Sigmoid colon (tissue), 6 donors: ENCODE measurements at regions not wholly inside any gene's neighbourhood (a gene's known extent, or its start where the extent isn't known, plus 50 kb on each side); places are given as distances from the start of the nearest gene placed in this dataset.

Experiments used
- DNase-seq: peaks from one replicate; pipeline ENCODE4 v3.0.0-alpha.2; 2019
- H3K27ac ChIP-seq, 4 donors: fragments of 200-600 bp; sonication (generic); one replicate each; pipeline ENCODE4 v1.5.1; 2016 to 2019; ENCODE audit warnings: mild to moderate bottlenecking in 1 of 4
- H3K27me3 ChIP-seq, 3 donors: fragments of 200-600 bp; sonication (generic); one replicate each; pipeline ENCODE4 v1.5.1; 2019; ENCODE audit warnings: mild to moderate bottlenecking in 1 of 3
- H3K36me3 ChIP-seq, 4 donors: fragments of 200-600 bp; sonication (generic); one replicate each; pipeline ENCODE4 v1.5.1; 2016 to 2019
- H3K4me1 ChIP-seq, 4 donors: fragments of 200-600 bp; sonication (generic); one replicate each; pipeline ENCODE4 v1.5.1; 2017 to 2019
- H3K4me3 ChIP-seq, 4 donors: fragments of 200-600 bp; sonication (generic); one replicate each; pipeline ENCODE4 v1.5.1; 2017 to 2019; ENCODE audit warnings: mild to moderate bottlenecking in 2 of 4, moderate library complexity in 1 of 4
- H3K9me3 ChIP-seq, 4 donors: fragments of 200-600 bp in 3 of 4; sonication (generic) in 3 of 4; one replicate each; pipeline versions ENCODE4 v1.5.1 to v1.6.1; 2013 to 2019
- CTCF ChIP-seq, 4 experiments: fragments of 450-650 bp in 3 of 4; fragments of 200-600 bp in 1 of 4; IDR thresholded peaks; one replicate each; pipeline ENCODE4 v1.5.1; 2016 to 2019; ENCODE audit warnings: antibody characterized with exemption in 4 of 4, mild to moderate bottlenecking in 3 of 4, moderate library complexity in 2 of 4
- EP300 ChIP-seq, 4 donors: sonication (generic); formaldehyde crosslinking; IDR thresholded peaks; one replicate each; pipeline ENCODE4 v1.6.1; 2017; ENCODE audit warnings: antibody characterized with exemption in 4 of 4
- POLR2A ChIP-seq, 2 donors: fragments of 450-650 bp; IDR thresholded peaks; one replicate each; pipeline ENCODE4 v1.6.1; 2016; ENCODE audit warnings: antibody characterized with exemption in 2 of 2, mild to moderate bottlenecking in 2 of 2, moderate library complexity in 2 of 2
- POLR2AphosphoS5 ChIP-seq, 4 donors: sonication (generic); formaldehyde crosslinking; IDR thresholded peaks; one replicate each; pipeline ENCODE4 v1.6.1; 2017; ENCODE audit warnings: antibody characterized with exemption in 4 of 4
- WGBS, 2 donors: extraction: QIAGEN DNeasy Blood & Tissue Kit; methylation state at CpG; one replicate each; pipeline ENCODE4 v1.1.7; 2013; 5-methylcytosine and 5-hydroxymethylcytosine counted together
- intact Hi-C: fragments of 100-400 bp; cut with DNase I; formaldehyde crosslinking; loops from one replicate; pipeline ENCODE4 v1.15.1; 2023
- donor health status: healthy with polysubstance abuse.
- donor health status: healthy.

DNA sequence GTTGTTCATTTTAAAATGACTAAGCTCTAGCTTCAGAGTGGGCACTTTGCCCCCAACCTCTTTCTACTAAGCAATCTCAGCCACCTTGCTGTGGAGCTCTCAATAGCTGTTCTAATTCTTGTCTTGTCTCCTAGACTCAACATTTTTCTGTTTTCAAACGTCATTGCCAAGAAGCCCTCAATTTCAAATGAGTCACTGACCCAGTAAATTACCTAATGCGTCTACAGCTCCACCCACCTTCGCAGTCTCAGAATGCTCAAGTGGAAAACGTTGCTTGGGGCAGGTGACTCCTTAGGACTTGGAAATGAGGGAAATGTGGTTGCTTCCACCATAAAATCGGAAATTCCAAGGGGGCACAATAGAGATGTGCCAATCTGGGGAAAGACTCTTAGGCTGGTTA lies 59.0 kb downstream of the ING2 start:
- DNase-seq = no peak
- Histone ChIP-seq H3K4me3 (no peak overlapping the region), H3K27ac (peak overlapping the region in 1 of 4 donors; percentile 4), H3K4me1 (no peaks in the 10 kb centered on the region), H3K9me3 (no peaks in the 10 kb centered on the region), H3K36me3 (no peaks in the 10 kb centered on the region), H3K27me3 (no peaks in the 10 kb centered on the region)
- TF ChIP-seq CTCF (IDR thresholded peaks at IDR 0.05) = no peak
- no peak for TF ChIP-seq EP300 (IDR thresholded peaks at IDR 0.05)
- TF ChIP-seq POLR2AphosphoS5 (IDR thresholded peaks at IDR 0.05) = no peak
- TF ChIP-seq POLR2A (IDR thresholded peaks at IDR 0.05) = no peak
- 26 to 54% methylated on average over 5 of the region's 5 CpGs for WGBS, 2 donors
- intact Hi-C loops = no loop called here

- 22 to 56% methylated on average over 10 of the region's 10 CpGs for WGBS, 2 donors
- no peak overlapping the region for H3K27ac ChIP-seq
- no peak for DNase-seq
- TF ChIP-seq EP300 (IDR thresholded peaks at IDR 0.05) (no peak), CTCF (IDR thresholded peaks at IDR 0.05) (no peak), POLR2A (IDR thresholded peaks at IDR 0.05) (no peak), POLR2AphosphoS5 (IDR thresholded peaks at IDR 0.05) (no peak)
- H3K4me1 ChIP-seq = no peaks in the 10 kb centered on the region
- H3K27me3 ChIP-seq = no peaks in the 10 kb centered on the region
- intact Hi-C loops = no loop called here
- no peaks in the 10 kb centered on the region for H3K36me3 ChIP-seq
- H3K4me3 ChIP-seq = no peak overlapping the region
- H3K9me3 ChIP-seq = no peaks in the 10 kb centered on the region
Measured at GRCh38 chr4:183571350-183571941, 66.6 kb downstream of the ING2 start.

DNA sequence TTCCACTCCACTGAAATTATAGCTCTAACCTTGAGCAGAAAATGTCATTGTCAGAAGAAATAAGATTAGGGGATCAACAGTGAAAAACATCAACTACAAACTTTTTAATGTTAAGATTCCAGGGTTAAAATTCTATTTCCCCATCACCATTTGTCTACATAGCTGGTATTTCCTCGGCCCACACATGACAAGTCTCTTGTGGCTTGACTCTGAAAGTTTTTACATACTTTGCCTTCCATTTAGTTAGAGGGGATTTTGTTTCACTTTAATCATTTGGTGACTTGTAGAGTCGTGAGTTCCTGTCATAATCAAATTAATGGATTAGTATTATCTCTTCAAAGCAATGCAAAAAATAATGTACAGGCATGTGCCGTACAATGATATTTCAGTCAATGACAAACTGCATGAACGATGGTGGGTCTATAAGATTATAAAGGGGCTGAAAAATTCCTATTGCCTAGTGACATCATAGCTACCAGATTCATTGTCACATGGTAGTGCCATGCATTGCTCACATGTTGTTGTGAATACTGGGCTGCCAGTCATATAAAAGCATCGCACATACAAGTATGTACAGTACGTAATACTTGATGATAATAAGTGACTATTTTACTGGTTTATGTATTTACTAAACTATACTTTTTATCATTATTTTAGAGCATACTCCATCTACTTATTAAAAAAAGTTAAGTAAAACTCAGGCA lies 72.0 kb downstream of the ING2 start:
- WGBS, 2 donors = 90 to 92% methylated on average over 6 of the region's 6 CpGs
- no peaks in the 10 kb centered on the region for H3K27me3 ChIP-seq
- intact Hi-C loops = no loop called here
- no peak for DNase-seq
- H3K36me3 ChIP-seq = no peaks in the 10 kb centered on the region
- TF ChIP-seq POLR2AphosphoS5 (IDR thresholded peaks at IDR 0.05) = no peak
- TF ChIP-seq CTCF (IDR thresholded peaks at IDR 0.05) = no peak
- TF ChIP-seq POLR2A (IDR thresholded peaks at IDR 0.05) = no peak
- TF ChIP-seq EP300 (IDR thresholded peaks at IDR 0.05) = no peak
- H3K4me3 ChIP-seq = no peak overlapping the region
- H3K27ac ChIP-seq = no peak overlapping the region
- H3K4me1 ChIP-seq = no peaks in the 10 kb centered on the region
- peaks cover 0 to 9% (median 0%) of the 10 kb centered on the region in 4 donors for H3K9me3 ChIP-seq

DNA sequence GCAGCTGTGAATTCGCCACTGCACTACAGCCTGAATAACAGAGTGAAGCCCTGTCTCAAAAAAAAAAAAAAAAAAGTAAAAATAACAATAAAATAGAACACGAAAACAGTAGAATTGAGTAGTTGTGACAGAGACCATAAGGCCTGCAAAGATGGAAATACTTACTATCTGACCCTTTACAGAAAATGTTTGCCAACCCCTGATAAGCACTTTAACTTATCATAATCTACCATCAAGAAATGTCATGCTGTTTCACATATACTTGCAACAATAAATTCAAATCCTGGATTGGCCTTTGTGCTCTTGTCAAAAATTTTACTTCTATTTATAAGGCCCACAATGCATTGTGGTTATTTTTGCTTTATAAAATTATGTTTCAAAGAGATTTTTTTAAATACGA lies 75.5 kb downstream of the ING2 start:
- Histone ChIP-seq H3K4me3 (no peak overlapping the region), H3K36me3 (no peaks in the 10 kb centered on the region), H3K9me3 (peaks cover 0 to 9% (median 0%) of the 10 kb centered on the region in 4 donors), H3K27ac (no peak overlapping the region), H3K4me1 (no peaks in the 10 kb centered on the region), H3K27me3 (no peaks in the 10 kb centered on the region)
- WGBS, 2 donors = 77 to 82% methylated on average over 3 of the region's 3 CpGs
- no peak for DNase-seq
- intact Hi-C loops = no loop called here
- TF ChIP-seq POLR2A (IDR thresholded peaks at IDR 0.05) = no peak
- TF ChIP-seq POLR2AphosphoS5 (IDR thresholded peaks at IDR 0.05) = no peak
- no peak for TF ChIP-seq CTCF (IDR thresholded peaks at IDR 0.05)
- no peak for TF ChIP-seq EP300 (IDR thresholded peaks at IDR 0.05)
